Aorta (tissue), 5 donors: ENCODE measurements at regions not wholly inside any gene's neighbourhood (a gene's known extent, or its start where the extent isn't known, plus 50 kb on each side); places are given as distances from the start of the nearest gene placed in this dataset.

Experiments used
- ATAC-seq: fragments of 200-7000 bp; cut with Tn5 transposase; one replicate; pipeline ENCODE4 v1.9.1; 2022; ENCODE audit warnings: moderate library complexity; ENCODE audit not compliant: low FRiP score
- DNase-seq, 2 donors: peaks; one replicate each; pipeline ENCODE4 v3.0.0-alpha.2; 2020
- H3K27ac ChIP-seq, 2 donors: one replicate each; pipeline ENCODE4 v1.5.1; 2013; ENCODE audit warnings: low read length in 2 of 2, mild to moderate bottlenecking in 2 of 2, moderate library complexity in 2 of 2, control low read depth in 1 of 2, inconsistent platforms in 1 of 2, low read depth in 1 of 2
- H3K27me3 ChIP-seq, 2 donors: one replicate each; pipeline ENCODE4 v1.6.1; 2013; ENCODE audit warnings: control low read depth in 1 of 2, low read length in 1 of 2, mild to moderate bottlenecking in 1 of 2, moderate library complexity in 1 of 2; ENCODE audit not compliant: insufficient read depth in 2 of 2, control insufficient read depth in 1 of 2
- H3K36me3 ChIP-seq, 2 donors: one replicate each; pipeline ENCODE4 v1.6.1; 2013; ENCODE audit warnings: control low read depth in 1 of 2, low read length in 1 of 2, mild to moderate bottlenecking in 1 of 2; ENCODE audit not compliant: insufficient read depth in 2 of 2, control insufficient read depth in 1 of 2
- H3K4me1 ChIP-seq, 2 donors: one replicate each; pipeline ENCODE4 v1.6.1; 2013; ENCODE audit warnings: low read length in 2 of 2, control low read depth in 1 of 2, mild to moderate bottlenecking in 1 of 2, moderate library complexity in 1 of 2; ENCODE audit not compliant: insufficient read depth in 2 of 2, control insufficient read depth in 1 of 2
- H3K4me3 ChIP-seq, 2 donors: one replicate each; pipeline ENCODE4 v1.5.1; 2013; ENCODE audit warnings: low read length in 2 of 2, control low read depth in 1 of 2, mild to moderate bottlenecking in 1 of 2
- H3K9me3 ChIP-seq: one replicate; pipeline ENCODE4 v1.6.1; 2013; ENCODE audit warnings: mild to moderate bottlenecking, low read length; ENCODE audit not compliant: control insufficient read depth
- WGBS, 2 donors: extraction: QIAGEN DNeasy Blood & Tissue Kit; methylation state at CpG; one replicate each; pipeline ENCODE4 v1.1.7; 2013; 5-methylcytosine and 5-hydroxymethylcytosine counted together
- intact Hi-C, 2 donors: fragments of 100-400 bp; cut with DNase I; formaldehyde crosslinking; loops; one replicate each; pipeline versions ENCODE4 v1.14.2 to v1.15.0; 2022
- donor health status: healthy with polysubstance abuse.
- donor health status: Bipolar disorder and iron deficiency.
- donor health status: DM: no; HTN: no; CAD: no.
- donor health status: DM: no; HTN: no; CAD: no.
- donor health status: DM: yes; HTN: yes; CAD: no.

DNA sequence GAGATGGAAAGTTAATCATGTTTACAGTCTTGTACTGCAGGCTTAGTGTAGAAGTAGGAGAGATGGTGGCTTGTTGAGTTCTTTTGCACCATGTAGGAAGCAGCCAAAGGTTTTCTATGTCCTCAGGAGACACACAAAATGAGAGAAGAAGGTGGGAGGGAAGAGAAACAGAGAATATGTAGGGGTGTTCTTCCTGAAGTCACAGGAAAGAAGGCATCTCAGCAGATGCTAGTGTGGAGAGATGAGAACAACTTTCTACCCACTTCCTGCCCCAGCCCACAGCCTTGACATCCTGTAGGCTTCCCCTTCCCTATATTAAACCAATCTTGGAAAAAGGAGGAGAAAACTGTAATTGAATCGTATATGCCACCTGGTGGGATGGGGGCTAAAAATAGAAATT lies 217.0 kb downstream of the S1PR1 start:
- ATAC-seq (no peak), DNase-seq (no peak)
- Histone ChIP-seq H3K27me3 (no peaks in the 10 kb centered on the region), H3K27ac (no peak overlapping the region), H3K4me3 (no peak overlapping the region), H3K4me1 (no peaks in the 10 kb centered on the region), H3K9me3 (peaks cover 1% of the 10 kb centered on the region), H3K36me3 (no peaks in the 10 kb centered on the region)
- intact Hi-C loops = no loop called here
- WGBS, 2 donors = 74% methylated on average over 1 of the region's 1 CpG

DNA sequence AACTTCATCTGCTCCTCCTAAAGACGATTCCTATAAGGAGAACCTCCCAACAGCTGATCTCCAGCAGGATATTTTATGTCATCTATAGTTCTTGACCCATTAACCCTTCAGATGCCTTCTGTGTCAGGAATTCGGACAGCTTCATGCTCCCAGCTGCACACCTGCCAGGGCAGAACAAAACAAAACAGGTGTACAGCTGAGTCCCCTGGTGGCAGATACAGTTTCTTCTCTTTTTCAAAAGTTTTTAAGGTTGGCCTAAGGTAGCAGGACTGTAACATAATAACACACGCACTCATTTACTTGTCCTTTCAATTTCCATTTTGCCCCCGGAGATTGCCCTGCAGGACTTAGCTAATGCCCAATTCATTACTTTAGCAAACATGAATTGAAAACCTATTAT lies 218.3 kb downstream of the S1PR1 start:
- Histone ChIP-seq H3K4me3 (no peak overlapping the region), H3K36me3 (no peaks in the 10 kb centered on the region), H3K27ac (no peak overlapping the region), H3K4me1 (no peaks in the 10 kb centered on the region), H3K27me3 (no peaks in the 10 kb centered on the region), H3K9me3 (peaks cover 1% of the 10 kb centered on the region)
- ATAC-seq (no peak), DNase-seq (no peak)
- WGBS, 2 donors = 72 to 76% methylated on average over 4 of the region's 4 CpGs
- intact Hi-C loops = no loop called here

DNA sequence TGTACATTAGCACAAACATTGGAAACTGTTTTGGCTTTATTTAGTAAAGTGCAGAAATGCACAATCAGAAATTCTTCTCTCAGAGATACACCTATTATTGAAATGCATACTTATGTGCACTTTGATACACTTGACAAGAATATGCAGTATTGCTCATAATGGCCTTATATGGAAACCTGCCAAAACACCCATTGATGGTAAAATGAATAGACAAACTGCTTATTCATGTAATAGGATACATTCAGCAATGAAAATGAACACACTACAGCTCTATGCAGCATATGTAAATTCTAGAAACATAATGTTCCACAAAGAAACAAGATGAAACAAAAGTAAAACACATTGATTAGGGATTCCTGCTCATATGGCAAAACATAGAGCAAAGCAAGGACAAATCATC lies 223.9 kb downstream of the S1PR1 start:
- ATAC-seq = no peak
- H3K36me3 ChIP-seq = no peaks in the 10 kb centered on the region
- H3K4me3 ChIP-seq = no peak overlapping the region
- H3K9me3 ChIP-seq = no peaks in the 10 kb centered on the region
- H3K27me3 ChIP-seq = no peaks in the 10 kb centered on the region
- no peak overlapping the region for H3K27ac ChIP-seq
- H3K4me1 ChIP-seq = no peaks in the 10 kb centered on the region
- no peak for DNase-seq
- intact Hi-C loops = no loop called here

DNA sequence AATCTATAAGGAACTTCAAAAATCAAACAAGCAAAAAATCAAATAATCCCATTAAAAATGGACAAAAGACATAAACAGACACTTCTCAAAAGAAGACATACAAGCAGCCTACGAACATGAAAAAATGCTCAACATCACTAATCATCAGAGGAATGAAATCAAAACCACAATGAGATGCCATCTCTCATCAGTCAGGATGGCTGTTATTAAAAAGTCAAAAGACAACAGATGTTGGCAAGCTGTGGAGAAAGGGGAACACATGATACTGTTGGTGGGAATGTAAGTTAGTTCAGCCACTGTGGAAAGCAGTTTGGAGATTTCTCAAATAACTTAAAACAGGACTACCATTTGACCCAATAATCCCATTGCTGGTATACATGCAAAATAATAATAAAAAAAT lies 226.4 kb downstream of the S1PR1 start:
- ATAC-seq = no peak
- DNase-seq = no peak
- Histone ChIP-seq H3K36me3 (no peaks in the 10 kb centered on the region), H3K4me3 (no peak overlapping the region), H3K9me3 (no peaks in the 10 kb centered on the region), H3K27ac (no peak overlapping the region), H3K4me1 (no peaks in the 10 kb centered on the region), H3K27me3 (no peaks in the 10 kb centered on the region)
- intact Hi-C loops = no loop called here
- WGBS, 2 donors = 51 to 69% methylated on average over 1 of the region's 1 CpG

DNA sequence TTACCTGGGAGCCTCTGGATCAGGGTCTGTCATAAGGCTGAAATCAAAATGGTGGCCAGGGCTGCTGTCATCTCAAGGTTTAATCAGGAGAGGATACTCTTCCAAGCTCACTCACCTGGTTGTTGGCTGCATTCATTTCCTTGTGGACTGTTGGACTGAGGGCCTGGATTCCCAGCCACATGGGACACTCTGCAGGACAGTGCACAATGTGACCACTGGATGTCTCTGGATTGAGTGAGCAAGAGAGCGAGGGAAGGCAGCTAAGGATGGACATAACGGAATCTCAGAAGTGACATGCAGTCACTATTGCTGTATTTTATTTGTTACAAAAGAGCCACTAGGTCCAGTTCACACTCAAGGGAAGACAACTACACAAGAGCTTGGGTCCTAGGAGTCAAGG lies 229.1 kb downstream of the S1PR1 start:
- ATAC-seq (no peak), DNase-seq (no peak)
- intact Hi-C loops = no loop called here
- H3K9me3 ChIP-seq = no peaks in the 10 kb centered on the region
- H3K27me3 ChIP-seq = no peaks in the 10 kb centered on the region
- no peak overlapping the region for H3K4me3 ChIP-seq
- H3K4me1 ChIP-seq = no peaks in the 10 kb centered on the region
- no peak overlapping the region for H3K27ac ChIP-seq
- 95 to 98% methylated on average over 2 of the region's 2 CpGs for WGBS, 2 donors
- H3K36me3 ChIP-seq = no peaks in the 10 kb centered on the region

DNA sequence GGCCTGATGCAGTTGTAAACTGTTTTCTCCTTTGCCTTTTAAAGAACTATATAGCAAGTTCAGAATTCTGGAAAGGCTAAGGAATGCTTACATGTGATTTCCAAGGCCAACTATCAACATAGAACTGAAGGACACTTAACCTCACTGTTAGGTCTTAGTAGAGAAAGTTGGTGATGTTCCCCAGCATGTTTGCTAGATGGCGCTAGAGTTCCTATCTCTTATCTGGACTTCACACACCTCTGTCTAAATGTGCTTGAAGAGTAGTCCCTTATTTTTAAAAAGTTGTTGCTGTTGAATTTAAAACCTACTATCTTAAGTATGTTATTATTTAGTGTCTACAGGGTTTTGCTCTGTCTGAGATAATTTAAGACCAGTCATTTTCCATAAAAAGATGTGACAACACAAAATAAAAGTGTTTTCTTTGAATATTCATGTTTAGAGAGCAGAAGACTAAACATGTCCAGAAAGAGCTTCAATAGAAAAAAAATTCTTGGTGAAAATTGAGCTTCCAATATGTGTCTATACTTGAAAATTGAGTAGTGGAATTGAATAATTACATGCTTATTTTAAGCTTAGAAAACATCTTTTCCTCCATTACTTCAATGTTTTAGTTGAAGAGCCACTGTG lies 237.3 kb downstream of the S1PR1 start:
- intact Hi-C loops = no loop called here
- 0 to 3% methylated on average over 1 of the region's 1 CpG for WGBS, 2 donors
- H3K36me3 ChIP-seq = no peaks in the 10 kb centered on the region
- no peak overlapping the region for H3K4me3 ChIP-seq
- peaks cover 7% of the 10 kb centered on the region for H3K9me3 ChIP-seq
- no peak overlapping the region for H3K27ac ChIP-seq
- no peaks in the 10 kb centered on the region for H3K4me1 ChIP-seq
- H3K27me3 ChIP-seq = no peaks in the 10 kb centered on the region
- ATAC-seq (no peak), DNase-seq (no peak)

DNA sequence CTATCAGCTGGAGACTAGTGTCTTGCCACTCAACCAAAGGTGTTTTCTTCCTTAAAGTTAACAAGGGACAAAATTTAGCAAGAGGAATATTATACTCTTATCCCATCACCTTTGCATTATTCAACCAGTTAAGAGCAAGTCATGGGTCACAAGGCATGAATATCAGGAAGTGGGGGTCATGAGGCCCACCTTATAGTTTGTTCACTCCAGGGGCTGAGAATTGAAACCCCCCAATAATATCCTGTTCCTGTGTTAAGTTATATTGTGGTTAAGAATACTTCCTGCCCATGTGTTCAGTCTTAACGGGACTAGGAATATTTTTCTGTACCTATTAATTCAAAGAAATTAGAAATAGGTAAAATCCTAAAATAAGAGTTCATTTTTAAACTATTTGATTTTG lies 239.7 kb downstream of the S1PR1 start:
- DNase-seq (no peak), ATAC-seq (no peak)
- Histone ChIP-seq H3K27ac (no peak overlapping the region), H3K4me1 (no peaks in the 10 kb centered on the region), H3K27me3 (no peaks in the 10 kb centered on the region), H3K36me3 (no peaks in the 10 kb centered on the region), H3K9me3 (peaks cover 7% of the 10 kb centered on the region), H3K4me3 (no peak overlapping the region)
- intact Hi-C loops = no loop called here
- 65 to 72% methylated on average over 1 of the region's 1 CpG for WGBS, 2 donors

DNA sequence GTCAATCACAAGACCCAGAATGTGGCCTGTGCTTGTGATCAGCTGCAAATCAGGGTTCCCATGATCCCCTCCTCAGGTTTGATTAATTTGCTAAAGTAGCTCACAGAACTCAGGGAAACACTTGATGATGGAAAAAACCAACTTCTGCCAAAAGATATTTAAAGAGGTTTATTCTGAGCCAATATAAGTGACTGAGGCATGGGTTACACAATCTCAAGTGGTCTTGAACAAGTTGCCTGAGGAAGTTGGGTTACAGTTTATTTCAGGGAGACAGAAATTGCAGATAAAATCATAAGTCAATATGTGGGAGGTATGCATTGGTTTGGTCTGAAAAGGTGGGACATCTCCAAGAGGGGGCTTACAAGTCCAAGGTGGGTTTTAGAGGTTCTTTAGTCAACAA lies 243.1 kb downstream of the S1PR1 start:
- no peaks in the 10 kb centered on the region for H3K27me3 ChIP-seq
- H3K4me1 ChIP-seq = no peaks in the 10 kb centered on the region
- intact Hi-C loops = no loop called here
- H3K27ac ChIP-seq = no peak overlapping the region
- no peak overlapping the region for H3K4me3 ChIP-seq
- H3K9me3 ChIP-seq = peaks cover 2% of the 10 kb centered on the region
- no peak for DNase-seq
- ATAC-seq = no peak
- H3K36me3 ChIP-seq = no peaks in the 10 kb centered on the region

DNA sequence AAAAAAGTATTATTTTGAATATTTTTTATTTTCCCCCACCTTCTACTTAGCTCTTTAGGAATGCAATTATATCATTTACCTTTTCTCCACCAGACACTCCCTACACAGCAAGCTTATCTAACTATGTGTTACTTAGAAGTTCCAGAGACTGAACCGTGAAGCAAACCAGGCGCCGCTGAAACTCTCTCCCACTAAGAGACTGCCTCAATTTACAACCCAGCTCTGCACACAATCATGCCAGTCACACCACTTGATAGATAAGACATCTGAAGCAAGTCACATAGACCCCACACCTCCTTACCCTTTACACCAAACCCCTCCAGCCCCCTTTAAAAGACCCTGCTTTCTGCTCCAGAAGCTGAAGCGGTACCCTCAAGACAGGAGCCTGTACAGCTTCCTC lies 245.5 kb downstream of the S1PR1 start:
- no peak overlapping the region for H3K27ac ChIP-seq
- ATAC-seq = no peak
- no peak overlapping the region for H3K4me3 ChIP-seq
- intact Hi-C loops = no loop called here
- H3K27me3 ChIP-seq = no peaks in the 10 kb centered on the region
- DNase-seq = no peak
- no peaks in the 10 kb centered on the region for H3K36me3 ChIP-seq
- H3K4me1 ChIP-seq = no peaks in the 10 kb centered on the region
- no peaks in the 10 kb centered on the region for H3K9me3 ChIP-seq
- 72 to 83% methylated on average over 4 of the region's 4 CpGs for WGBS, 2 donors
